ENCODE measurements at regions not wholly inside any gene's neighbourhood (a gene's known extent, or its start where the extent isn't known, plus 50 kb on each side); places are given as distances from the start of the nearest gene placed in this dataset.

- peaks cover 10% of the 10 kb centered on the region for H3K27me3 Mint-ChIP-seq
- peaks cover 23% of the 10 kb centered on the region for H3K4me1 Mint-ChIP-seq (ENCODE audit: low read depth)
- no peaks in the 10 kb centered on the region for H3K9me3 Mint-ChIP-seq (ENCODE audit: low read depth)
Observed at GRCh38 chr4:155597933-155598451, 68.7 kb upstream of the GUCY1A1 start.

GRCh38 chr4:155597281-155597680 is 69.4 kb upstream of the GUCY1A1 start:
- Mint-ChIP-seq H3K4me1 (ENCODE audit: low read depth) (peaks cover 17% of the 10 kb centered on the region), H3K36me3 (ENCODE audit: insufficient read depth) (no peaks in the 10 kb centered on the region), H3K9me3 (ENCODE audit: low read depth) (no peaks in the 10 kb centered on the region), H3K4me3 (ENCODE audit: low read depth) (no peak overlapping the region), H3K27me3 (peaks cover 10% of the 10 kb centered on the region), H3K27ac (no peak overlapping the region)
- DNase-seq (ENCODE audit: low spot score, unreplicated experiment) = no peak
- no peak for TF ChIP-seq CTCF (IDR thresholded peaks at IDR 0.05; ENCODE audit: unreplicated experiment)

More at GRCh38 chr4:155597933-155598451, 68.7 kb upstream of the GUCY1A1 start:
- H3K27ac Mint-ChIP-seq = no peak overlapping the region
- DNase-seq (ENCODE audit: low spot score, unreplicated experiment) = no peak
- no peaks in the 10 kb centered on the region for H3K36me3 Mint-ChIP-seq (ENCODE audit: insufficient read depth)
- H3K4me3 Mint-ChIP-seq (ENCODE audit: low read depth) = no peak overlapping the region
- TF ChIP-seq CTCF (IDR thresholded peaks at IDR 0.05; ENCODE audit: unreplicated experiment) = no peak

- no peak overlapping the region for H3K27ac Mint-ChIP-seq
- H3K36me3 Mint-ChIP-seq (ENCODE audit: insufficient read depth) = no peaks in the 10 kb centered on the region
- DNase-seq (ENCODE audit: low spot score, unreplicated experiment) = no peak
- TF ChIP-seq CTCF (IDR thresholded peaks at IDR 0.05; ENCODE audit: unreplicated experiment) = no peak
- no peak overlapping the region for H3K4me3 Mint-ChIP-seq (ENCODE audit: low read depth)
- H3K4me1 Mint-ChIP-seq (ENCODE audit: low read depth) = peaks cover 8% of the 10 kb centered on the region
- peaks cover 12% of the 10 kb centered on the region for H3K27me3 Mint-ChIP-seq
- no peaks in the 10 kb centered on the region for H3K9me3 Mint-ChIP-seq (ENCODE audit: low read depth)
Observed at GRCh38 chr4:155593793-155594192, 72.9 kb upstream of the GUCY1A1 start.

- Mint-ChIP-seq H3K4me3 (ENCODE audit: low read depth) (no peak overlapping the region), H3K9me3 (ENCODE audit: low read depth) (no peaks in the 10 kb centered on the region), H3K27me3 (peaks cover 12% of the 10 kb centered on the region), H3K27ac (no peak overlapping the region), H3K4me1 (ENCODE audit: low read depth) (peaks cover 7% of the 10 kb centered on the region), H3K36me3 (ENCODE audit: insufficient read depth) (no peaks in the 10 kb centered on the region)
- TF ChIP-seq CTCF (IDR thresholded peaks at IDR 0.05; ENCODE audit: unreplicated experiment) = no peak
- DNase-seq (ENCODE audit: low spot score, unreplicated experiment) = no peak
Observed at GRCh38 chr4:155592938-155593297, 73.7 kb upstream of the GUCY1A1 start.

GRCh38 chr4:155592179-155592937 is 74.3 kb upstream of the GUCY1A1 start:
- H3K27me3 Mint-ChIP-seq = peaks cover 12% of the 10 kb centered on the region
- H3K4me1 Mint-ChIP-seq (ENCODE audit: low read depth) = peaks cover 4% of the 10 kb centered on the region
- no peak for TF ChIP-seq CTCF (IDR thresholded peaks at IDR 0.05; ENCODE audit: unreplicated experiment)
- no peak overlapping the region for H3K27ac Mint-ChIP-seq
- H3K4me3 Mint-ChIP-seq (ENCODE audit: low read depth) = no peak overlapping the region
- no peaks in the 10 kb centered on the region for H3K36me3 Mint-ChIP-seq (ENCODE audit: insufficient read depth)
- no peaks in the 10 kb centered on the region for H3K9me3 Mint-ChIP-seq (ENCODE audit: low read depth)
- no peak for DNase-seq (ENCODE audit: low spot score, unreplicated experiment)
